SK-N-SH treated with all-trans-retinoic acid at 6 μM for 48 hours (cell line): ENCODE measurements at regions not wholly inside any gene's neighbourhood (a gene's known extent, or its start where the extent isn't known, plus 50 kb on each side); places are given as distances from the start of the nearest gene placed in this dataset.

Experiments
- RARB ChIP-seq: fragments of 250-450 bp; sonication (Bioruptor Pico); IDR thresholded peaks from 2 replicates; pipeline ENCODE4 v1.8.0; 2021; ENCODE audit warnings: mild to moderate bottlenecking, moderate library complexity
- TF ChIP-seq, protein P1 (sequence below): fragments of 250-450 bp; sonication (Bioruptor Pico); IDR thresholded peaks from 2 replicates; pipeline ENCODE4 v1.5.1; 2020; ENCODE audit warnings: low read depth, mild to moderate bottlenecking, moderate library complexity

DNA sequence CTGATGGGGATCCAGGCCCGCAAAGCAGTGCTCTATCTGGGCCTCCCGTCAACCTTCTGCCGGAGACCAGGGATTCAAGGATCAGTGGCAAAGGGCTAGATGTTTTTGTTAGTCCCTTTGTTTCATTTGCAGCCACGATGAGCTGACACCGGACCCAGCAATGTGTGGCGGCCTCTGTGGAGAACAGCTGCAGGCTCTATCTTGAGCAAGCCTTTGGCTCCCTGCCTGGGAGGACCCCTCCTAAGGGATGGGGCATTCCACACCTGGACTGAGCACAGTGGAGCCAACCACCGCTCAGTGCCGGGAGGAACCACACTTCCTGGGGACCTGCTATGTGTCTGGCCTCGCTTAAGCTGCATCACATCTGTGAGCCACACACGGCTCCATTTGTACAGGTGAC is 215.8 kb downstream of the RBFOX3 start:
- no peak for TF ChIP-seq RARB
- TF ChIP-seq, protein P1, sequence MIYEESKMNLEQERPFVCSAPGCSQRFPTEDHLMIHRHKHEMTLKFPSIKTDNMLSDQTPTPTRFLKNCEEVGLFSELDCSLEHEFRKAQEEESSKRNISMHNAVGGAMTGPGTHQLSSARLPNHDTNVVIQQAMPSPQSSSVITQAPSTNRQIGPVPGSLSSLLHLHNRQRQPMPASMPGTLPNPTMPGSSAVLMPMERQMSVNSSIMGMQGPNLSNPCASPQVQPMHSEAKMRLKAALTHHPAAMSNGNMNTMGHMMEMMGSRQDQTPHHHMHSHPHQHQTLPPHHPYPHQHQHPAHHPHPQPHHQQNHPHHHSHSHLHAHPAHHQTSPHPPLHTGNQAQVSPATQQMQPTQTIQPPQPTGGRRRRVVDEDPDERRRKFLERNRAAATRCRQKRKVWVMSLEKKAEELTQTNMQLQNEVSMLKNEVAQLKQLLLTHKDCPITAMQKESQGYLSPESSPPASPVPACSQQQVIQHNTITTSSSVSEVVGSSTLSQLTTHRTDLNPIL (CRISPR knock-in tag) = no peak
